HG03520 (cell line): ENCODE measurements at regions not wholly inside any gene's neighbourhood (a gene's known extent, or its start where the extent isn't known, plus 50 kb on each side); places are given as distances from the start of the nearest gene placed in this dataset.

ENCODE experiments used
- ATAC-seq: cut with Tn5 transposase; IDR thresholded peaks from one replicate; pipeline ENCODE4 v1.9.1; 2021; ENCODE audit warnings: mild to moderate bottlenecking, moderate library complexity; ENCODE audit not compliant: unreplicated experiment

DNA sequence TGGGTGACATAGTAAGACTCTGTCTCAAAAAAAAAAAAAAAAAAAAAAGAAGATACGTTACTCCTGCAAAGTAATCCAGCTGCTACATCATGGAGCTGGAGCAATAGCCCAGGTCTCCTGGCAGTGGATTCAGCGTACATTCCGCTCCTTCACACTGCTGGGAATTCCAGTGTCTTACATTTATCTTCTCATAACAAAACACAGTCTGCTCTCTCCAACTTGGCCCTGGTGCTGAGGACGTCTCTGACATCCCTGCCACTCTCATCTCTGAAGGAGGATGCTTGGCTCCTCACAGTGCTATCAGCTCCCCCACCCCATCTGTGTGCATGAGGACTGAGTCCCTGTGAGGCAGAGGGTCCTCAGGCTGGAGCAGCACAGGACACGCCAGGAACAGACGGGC, 529.8 kb downstream of the CD83 start:
- no peak for ATAC-seq

DNA sequence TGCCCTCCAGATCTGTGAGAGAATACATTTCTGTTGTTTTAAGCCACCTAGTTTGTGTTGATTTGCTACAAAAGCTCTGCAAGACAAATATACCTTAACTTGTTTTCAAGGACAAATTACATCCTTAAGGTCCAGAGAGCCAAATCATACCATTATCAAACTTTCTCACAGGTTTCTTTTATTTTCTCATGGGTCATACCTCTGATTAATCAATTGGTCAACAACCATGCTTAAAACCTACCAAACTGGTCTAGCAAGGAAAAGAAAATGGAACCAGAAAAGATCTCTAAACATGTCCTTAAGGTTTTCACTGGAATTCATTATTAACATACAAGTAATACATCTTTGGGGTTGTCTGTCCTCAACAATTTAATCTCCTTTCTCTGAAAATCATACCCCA, 535.0 kb downstream of the CD83 start:
- ATAC-seq, result no peak

DNA sequence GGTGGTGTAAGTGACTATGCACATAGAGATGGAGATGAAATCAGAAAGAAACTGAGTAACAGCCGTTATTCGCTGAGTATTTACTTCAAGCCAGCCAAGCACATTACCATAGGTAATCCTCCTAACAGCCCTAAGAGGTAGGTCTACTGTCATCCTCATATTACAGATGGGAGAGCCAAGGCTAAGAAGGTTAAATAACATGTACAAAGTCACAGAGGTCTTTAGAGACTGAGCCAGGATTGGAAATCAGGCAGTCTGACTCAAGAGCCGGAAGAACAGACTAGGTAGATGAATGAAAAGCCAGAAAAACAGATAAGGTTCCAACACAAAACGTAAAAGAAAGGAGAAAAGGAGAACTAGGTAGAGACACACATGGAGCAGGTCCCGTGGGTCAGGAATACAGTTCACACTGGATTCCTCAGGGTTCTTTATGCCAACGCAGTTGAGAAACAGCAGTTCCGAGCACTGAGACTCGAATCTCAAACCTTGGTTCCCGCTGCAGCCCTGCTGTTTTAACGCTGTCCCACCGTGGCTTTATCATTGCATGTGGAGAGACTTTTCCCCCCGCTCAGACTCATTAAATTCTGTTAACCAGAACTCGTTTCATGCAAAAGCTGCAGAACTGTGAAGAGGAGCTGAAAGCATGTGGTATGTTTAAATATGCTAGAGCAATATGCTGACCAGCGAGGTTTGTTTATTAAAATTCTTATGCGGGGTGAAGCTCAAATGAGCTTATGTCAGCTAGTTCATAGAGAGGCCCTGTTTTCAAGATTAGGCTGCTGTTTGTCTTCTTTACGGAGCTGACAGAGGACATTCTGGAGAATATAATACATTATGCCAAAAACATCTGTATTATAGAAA, 537.9 kb downstream of the CD83 start:
- ATAC-seq, result no peak

DNA sequence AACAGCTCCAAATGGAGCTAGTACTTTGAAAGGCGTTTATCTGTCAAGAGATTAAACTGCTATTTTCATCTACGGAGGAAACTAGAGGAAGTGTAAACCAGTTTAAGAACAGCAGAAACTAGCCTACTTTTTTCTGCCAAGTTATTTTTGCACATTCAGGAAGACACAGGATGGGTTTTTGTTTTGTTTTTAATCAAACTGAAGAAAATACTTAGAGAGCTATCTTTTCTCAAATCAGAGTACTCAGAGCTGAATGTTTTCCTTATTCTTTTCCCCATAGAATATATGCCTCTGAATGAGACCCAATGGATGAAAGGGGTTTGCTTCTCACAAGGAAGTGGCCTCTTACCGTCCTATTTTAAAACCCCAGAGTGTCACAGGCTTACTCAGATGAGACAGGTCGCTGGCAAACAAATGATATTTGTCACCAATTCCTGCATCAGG, 538.5 kb downstream of the CD83 start:
- ATAC-seq, result no peak

DNA sequence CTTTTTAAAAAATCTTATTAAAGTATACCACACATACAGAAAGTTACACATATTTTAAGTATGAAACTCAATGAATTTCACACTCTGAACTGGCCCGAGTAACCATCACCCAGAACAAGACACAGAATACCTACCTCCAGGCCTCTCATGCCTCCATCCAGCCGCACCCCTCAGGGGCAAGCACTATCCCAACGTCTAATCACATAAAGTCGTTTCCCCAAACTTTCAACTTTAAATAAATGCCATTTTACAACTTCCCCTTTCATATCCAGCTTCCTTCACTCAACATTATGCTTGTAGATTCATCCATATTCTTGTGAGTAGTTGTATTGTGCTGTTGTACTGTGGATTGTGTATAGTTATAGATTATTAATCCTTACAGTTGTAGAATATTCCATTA, 539.1 kb downstream of the CD83 start:
- ATAC-seq, result no peak

DNA sequence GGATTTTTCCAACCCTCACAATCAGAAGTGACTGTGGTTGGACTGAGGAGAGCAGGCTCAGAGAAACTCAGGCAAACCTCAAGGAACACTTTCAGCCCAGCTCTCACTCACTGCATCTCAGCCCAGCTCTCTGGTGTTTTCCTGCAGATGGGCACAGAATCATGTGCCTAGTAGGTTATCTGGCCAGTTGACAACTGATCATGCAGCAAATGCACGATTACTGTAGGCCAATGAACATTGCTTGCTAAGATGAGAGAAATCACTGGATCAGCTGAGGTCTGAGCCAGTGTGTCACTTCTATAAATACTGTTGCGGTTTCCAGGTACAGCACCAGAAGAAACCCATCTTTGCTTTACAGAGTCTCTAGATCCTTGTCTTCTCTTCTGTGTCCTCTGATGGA, 540.5 kb downstream of the CD83 start:
- ATAC-seq, result no peak

DNA sequence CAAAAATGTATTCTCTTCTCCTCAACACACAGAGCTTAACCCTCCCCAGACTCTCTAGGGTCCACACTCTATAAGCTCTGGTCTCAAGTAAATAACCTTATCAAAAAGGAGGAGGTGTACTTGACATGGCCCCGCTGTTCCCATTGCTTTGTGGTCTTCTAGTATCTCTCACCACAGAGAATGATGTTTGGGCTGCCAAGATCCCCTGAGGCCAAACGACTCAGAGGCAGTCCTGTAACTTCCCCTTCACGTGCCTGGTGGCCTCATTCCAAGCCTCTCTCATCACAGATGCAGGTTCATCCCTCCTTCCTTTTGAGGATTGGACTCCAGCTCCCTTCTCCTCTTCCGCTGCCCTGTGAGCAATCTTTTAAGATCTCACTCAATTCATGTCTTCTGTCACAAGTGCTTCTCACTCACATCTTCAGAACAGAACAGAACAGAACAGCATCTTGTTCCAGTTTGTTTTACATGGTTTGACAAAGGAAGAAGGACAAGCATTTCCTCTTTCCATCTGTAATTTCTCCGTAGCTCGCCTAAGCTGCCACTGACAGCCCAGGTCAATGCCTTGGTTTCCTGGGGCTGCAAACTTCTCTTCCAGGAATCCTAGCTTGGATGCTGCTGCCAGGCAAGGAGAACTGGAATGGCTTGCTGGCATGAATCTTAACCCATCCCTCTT, 541.5 kb downstream of the CD83 start:
- no peak for ATAC-seq

DNA sequence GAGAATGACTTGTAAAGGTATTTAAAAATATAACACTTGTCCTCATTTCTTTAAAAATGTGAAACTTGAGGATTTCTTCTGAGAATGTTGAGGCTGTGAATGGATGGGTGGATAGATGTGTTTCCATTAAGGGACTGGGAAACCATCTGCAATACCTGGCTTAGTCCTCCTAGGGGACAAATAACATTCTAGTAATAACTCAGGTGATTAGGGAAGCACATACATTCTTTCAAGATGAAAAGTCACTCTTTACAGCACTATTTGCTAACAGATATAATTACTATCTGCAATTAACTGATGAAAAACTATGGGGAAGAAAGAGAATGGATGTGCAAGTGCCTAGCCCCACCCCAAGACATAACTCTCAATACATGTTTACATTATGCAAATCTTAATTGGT, 542.3 kb downstream of the CD83 start:
- no peak for ATAC-seq

DNA sequence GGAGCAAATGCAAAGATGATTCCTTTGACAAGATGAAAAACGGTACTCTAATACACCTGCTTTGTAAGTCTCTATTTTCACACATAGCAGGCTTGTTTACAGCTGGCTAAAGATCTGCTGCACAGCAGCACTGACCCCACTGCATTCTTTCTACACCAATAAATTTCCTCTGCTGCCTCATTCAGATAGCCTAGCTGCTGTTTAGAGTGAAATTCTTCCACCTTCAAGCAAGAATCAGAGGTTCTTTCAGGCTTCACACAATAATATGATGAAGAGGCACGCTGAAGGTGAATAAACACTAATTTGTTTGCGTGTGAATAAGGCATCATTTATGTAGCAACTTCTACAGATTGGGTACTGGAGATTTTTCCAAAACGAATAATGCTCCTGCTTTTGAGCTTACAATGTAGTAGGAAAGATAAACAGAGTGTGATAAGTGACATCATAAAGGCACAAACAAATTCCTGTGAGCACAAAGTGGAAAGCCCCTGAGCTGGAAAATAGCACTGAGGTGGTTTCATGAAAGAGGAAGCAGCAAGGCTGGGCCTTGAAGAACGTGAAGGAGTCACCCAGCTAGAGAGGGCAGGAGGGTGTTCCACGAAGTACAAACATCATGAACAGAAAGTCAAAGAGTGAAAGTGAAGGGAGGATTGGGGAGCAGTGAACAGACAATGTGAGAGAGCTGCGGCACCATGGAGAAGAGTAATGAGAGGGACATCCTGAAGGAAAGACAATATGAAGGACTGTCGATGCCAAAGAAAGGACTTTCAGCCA, 543.4 kb downstream of the CD83 start:
- peak; percentile 61 for ATAC-seq

DNA sequence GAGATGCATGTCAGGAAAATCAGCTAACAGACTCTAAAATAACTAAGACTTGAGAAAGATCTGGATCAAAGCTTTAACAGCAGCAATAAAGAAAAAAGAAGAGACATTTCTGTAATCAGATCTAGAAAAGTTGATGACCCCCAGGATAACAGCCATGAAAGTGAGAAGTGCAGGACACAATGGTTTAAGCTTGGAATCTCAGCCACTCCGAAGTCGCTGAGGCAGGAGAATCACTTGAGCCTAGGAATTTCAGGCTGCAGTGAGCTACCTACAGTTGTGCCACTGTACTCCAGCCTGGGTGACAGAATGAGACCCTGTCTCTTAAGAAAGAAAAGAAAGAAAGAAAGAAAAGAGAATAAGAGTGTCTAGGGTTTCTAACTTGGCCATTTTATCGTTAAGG, 544.1 kb downstream of the CD83 start:
- ATAC-seq, result no peak

DNA sequence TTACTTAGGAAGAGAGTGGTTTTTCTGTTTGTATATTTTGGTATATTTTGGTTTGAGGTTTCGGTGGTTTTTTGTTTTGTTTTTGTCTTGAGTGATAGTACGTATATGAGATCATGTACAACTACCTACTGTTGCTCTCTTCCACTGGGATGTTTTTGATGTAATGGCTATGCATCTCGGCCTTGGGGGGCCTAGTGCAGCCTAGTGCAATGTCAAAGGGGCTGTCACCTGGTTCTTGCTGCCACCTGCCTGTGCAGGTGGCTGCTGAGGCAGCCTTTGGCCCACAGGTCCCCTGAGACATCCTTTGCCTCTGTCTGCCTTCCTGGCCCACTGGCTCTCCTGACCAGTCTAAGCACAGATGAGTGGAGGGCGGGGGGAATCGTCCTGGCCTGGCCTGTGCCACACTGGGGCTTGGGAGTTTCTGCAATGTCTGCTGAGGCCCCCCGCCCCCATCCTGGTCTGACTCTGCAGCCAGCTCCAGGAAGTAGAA, 546.6 kb downstream of the CD83 start:
- ATAC-seq, result no peak

DNA sequence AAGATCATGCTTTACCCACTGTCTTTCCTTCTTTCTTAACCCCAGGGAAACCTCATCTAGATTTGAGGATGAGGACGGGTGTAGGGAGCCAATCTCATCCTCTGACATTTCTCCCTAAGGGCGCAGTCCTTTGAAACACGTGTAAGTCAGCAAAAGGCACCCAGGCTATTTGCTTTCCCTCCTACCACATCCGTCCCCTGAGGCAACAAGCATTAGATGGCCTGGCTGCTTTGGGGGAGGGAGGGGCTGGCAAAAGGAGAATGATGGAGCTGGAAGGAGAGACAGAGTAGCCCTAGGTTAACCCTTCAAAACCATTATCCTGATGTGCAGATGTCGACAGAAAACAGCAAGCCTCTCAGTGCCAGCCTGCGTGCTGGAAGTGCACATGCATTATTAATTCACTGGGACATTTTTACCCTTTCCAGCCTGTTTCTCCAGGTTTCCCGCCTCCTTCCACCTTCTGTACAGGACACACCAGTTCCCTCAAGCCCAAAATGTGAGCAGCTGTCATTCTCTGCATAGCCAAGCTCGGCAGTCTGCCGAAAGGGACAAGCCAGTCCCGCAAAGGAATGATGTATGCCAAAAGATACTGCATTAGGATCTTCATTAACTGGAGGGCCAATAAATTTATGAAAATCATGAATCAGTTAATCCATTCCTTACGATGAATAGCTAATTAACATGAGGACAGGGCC, 547.2 kb downstream of the CD83 start:
- ATAC-seq, result no peak

DNA sequence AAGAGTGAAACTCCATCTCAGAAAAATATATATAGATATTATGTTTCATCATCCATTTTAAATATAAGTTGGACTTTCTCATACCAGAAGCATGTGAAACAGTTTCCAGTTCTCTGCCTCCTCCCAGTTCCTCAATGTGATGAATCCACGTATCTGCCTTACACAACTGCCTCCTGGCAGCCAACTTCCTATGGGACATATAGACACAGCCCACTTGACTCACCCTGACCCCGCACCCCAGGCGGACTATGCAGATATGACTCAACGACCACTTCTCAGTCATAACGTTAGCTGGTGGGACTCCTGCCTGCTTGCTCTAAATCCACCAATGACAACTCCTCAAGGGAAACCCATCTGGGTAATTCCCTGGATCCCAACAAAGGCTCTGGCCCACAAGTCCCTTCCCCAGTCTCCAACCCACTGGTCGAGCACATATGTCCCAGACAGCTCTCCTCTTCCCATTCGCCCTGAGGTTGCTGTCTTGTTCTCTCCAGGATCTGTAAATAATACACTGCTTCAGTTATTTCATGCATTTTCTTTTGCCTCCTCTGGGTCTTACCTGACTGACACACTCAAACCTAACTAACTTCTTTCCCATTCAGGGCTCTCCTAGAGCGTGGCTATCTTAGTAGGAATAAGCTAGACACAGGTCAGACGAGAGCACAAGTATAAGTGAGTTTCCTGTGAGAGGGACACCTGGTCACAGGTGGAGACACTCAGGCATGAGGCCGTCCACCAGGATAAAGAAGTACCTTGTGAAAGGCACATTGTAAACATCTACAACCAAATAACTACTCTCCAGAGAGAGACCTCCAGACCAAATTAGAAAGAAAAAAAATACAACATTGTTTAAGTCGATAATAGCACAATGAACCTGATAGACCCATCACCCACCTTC, 548.5 kb downstream of the CD83 start:
- ATAC-seq, result peak; percentile 41

DNA sequence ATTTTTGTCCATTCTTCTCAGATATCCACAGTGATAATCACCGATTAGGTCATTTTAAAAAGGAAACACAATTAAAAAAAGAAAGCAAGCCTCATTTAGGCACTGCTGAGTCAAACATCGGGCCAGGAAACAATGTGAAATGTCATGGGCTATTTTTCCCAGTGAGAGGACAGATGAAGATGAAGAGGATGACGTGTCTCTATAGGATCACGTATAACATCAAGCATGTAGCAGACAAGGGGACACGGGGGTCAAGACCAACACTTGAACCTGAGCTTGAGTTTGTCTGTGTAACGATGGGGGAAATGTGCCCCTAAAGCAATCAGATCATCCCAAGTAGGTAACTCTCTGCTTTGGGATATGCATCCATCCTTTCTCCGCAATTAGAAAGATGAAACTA, 553.2 kb downstream of the CD83 start:
- no peak for ATAC-seq

DNA sequence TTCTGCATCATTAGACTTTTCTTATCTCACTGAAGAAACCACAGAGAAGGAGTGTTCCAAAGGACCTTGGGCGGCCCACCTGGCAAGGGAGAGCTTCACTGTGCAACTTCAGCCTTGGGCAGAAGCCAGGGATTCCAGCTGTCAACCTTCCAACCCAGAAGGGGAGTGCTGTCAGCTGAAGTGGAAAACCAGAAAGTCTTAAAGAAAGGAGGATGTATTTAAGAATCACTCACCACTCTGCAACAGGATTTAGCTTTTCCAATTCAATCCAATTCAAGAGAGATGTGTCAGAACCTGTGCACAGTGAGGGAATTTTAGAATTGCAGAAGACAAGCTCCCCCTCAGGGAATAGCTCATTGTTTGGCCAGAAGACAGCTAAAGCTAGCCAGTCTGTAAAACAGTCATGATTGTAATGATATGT, 553.7 kb downstream of the CD83 start:
- ATAC-seq, result no peak

DNA sequence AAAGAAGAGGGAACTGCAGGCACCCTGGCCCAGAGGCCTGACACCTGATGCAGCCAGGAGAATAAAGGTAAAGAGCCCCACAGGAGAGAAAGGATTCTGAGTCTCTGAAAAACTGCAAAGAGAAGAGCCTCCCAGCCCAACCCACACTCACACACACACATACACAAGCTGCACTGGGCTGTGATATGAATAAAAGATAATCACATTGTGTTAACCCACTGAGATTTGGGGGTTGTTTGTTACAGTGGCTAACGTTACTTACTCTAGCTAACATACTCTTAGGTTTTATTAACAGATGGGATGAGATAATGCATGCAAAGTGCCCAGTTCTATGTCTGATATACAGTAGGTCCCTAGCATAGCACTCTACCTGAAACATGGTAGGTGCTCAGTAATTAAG, 554.4 kb downstream of the CD83 start:
- no peak for ATAC-seq

DNA sequence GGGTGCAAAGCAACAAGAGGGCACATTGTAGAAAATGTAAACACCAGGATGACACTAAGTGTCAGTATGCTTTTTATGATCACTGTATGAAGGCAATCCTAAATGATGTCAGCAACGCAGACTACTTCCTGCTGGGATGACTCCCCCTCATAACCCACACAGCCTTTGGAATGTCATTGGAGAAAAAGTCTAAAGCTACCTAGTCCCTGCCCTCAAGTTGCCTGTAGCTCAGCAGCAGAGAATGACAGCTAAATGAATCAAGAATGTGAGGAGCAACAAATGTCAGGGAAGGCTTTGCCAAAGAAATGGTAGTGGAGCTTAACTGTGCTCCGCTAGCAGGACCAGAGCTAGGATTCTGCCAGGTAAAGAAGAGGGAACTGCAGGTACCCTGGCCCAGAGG, 555.6 kb downstream of the CD83 start:
- no peak for ATAC-seq

DNA sequence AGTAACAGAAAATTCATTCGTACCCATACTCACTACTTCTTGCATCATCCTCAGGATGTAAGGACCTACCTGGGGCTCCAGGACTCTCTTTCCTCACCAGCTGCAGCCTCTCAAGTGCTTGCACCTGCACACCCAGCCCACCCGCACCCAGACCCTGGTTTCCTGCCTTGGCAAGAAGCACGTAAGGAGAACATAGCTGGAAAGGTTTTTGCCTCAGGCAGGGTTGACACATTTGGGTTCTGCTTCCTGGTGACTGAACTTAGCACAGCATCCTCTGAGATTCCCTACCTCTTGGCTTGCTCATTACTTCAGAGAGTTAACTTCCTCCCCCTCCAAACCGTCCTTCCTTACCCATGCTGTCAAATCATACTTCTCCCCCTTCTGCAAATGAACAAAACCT, 556.9 kb downstream of the CD83 start:
- ATAC-seq, result no peak

DNA sequence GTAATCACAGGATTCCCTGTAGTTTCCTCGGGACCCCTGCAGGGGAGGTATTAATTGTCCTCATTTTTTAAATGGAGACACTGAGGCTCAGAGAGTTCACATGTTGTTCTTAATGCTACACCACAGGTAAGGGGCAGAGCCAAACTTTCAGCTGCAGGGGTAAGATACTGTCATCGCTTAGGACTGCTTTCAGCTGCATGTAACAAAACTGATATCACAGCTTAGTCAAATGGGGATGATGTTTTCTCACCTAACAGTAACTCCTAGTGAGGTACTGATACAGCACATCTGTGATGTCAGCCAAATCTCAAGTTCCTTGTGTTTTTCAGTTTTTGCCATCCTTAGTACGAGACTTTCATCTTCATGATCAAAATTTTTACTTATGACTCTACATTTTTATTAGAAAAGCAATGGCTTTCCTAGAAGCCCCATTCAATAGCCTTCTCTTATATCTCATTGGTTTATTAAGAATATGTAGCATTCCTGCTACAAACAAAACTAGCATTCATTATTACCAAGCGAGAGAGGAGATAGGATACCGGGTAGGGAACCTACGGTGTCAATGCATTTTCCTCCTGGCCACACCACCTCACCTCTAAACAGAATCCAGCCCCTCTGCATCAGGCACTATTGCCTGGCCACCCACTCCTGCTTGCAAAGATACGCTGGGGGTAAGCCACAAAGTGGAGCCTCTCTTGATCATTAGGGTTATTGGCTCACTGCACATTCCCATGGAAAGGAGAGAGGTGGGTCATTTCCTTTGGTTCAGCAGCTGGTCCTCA, 557.5 kb downstream of the CD83 start:
- no peak for ATAC-seq
